ENCODE measurements at regions not wholly inside any gene's neighbourhood (a gene's known extent, or its start where the extent isn't known, plus 50 kb on each side); places are given as distances from the start of the nearest gene placed in this dataset.
A peak's percentile ranks its signal among the peaks of the same experiment; 100 is the strongest.

GRCh38 chr11:27184458-27185312 lies 144.1 kb downstream of the BBOX1 start:
- Histone ChIP-seq H2AFZ (replicated peaks; ENCODE audit: low read length, poor library complexity) (no peak overlapping the region), H3K9ac (ENCODE audit: low read depth, low read length) (no peak overlapping the region), H3K18ac (ENCODE audit: low read depth, low read length) (no peak overlapping the region), H2AK9ac (replicated peaks; ENCODE audit: low read depth, low read length, poor library complexity) (no peak overlapping the region), H4K91ac (ENCODE audit: insufficient read depth, low read depth, low read length) (no peak overlapping the region), H3K27ac (ENCODE audit: insufficient read depth, low read length) (no peak overlapping the region), H3K9me1 (ENCODE audit: insufficient read depth, low read length) (no peaks in the 10 kb centered on the region), H3K27me3 (ENCODE audit: control insufficient read depth, insufficient read depth, low read length) (peaks cover 27% of the 10 kb centered on the region), H3K79me1 (ENCODE audit: low read depth in 1 of 2, low read length in 2 of 2) (no peaks in the 10 kb centered on the region), H2BK5ac (ENCODE audit: low read depth, low read length, poor library complexity, severe bottlenecking) (no peak overlapping the region), H3K23ac (ENCODE audit: low read depth, low read length) (no peak overlapping the region), H3K14ac (replicated peaks; ENCODE audit: low read depth, low read length) (no peak overlapping the region), H2BK15ac (ENCODE audit: low read depth, low read length) (no peak overlapping the region), H3K56ac (ENCODE audit: extremely low read depth, insufficient read depth, low read length) (no peak overlapping the region), H2BK20ac (ENCODE audit: low read depth, low read length) (no peak overlapping the region), H4K8ac (ENCODE audit: low read depth in 2 of 2, low read length in 2 of 2) (no peak overlapping the region), H3K4ac (ENCODE audit: low read depth, low read length) (no peak overlapping the region), H3K9me3 (ENCODE audit: control insufficient read depth, insufficient read depth, low read length) (no peaks in the 10 kb centered on the region), H2AK5ac (ENCODE audit: low read depth, low read length) (no peak overlapping the region), H3K4me3 (ENCODE audit: insufficient read depth, low read depth, low read length) (no peak overlapping the region), H4K5ac (ENCODE audit: low read depth, low read length) (no peak overlapping the region), H2BK120ac (ENCODE audit: low read depth, low read length) (no peak overlapping the region), H3K4me2 (ENCODE audit: low read depth, low read length) (no peak overlapping the region), H3K36me3 (ENCODE audit: control insufficient read depth, insufficient read depth, low read length) (no peaks in the 10 kb centered on the region), H4K20me1 (ENCODE audit: insufficient read depth, low read length) (no peaks in the 10 kb centered on the region), H3K4me1 (ENCODE audit: control insufficient read depth, insufficient read depth, low read length) (no peaks in the 10 kb centered on the region)
- BruUV-seq (replicated peaks): no TSS peak
- ATAC-seq (ENCODE audit: low read depth) (no peak), DNase-seq (no peak)
- in situ Hi-C loops (cut with MboI; ENCODE audit: low sequenced_read_pairs) (loop anchor here (5.0 kb wide), 2 partner anchors 113 to 293 kb away; no protein-coding TSS in a partner anchor), dilution Hi-C loops (cut with HindIII; ENCODE audit: low sequenced_read_pairs, unreplicated experiment) (loop anchor here (25.0 kb wide), 1 partner anchor 303 kb away; no protein-coding TSS in a partner anchor), intact Hi-C loops (cut with micrococcal nuclease) (loop anchor here (1.0 kb wide), 2 partner anchors 112 to 302 kb away; no protein-coding TSS in a partner anchor)
- 0 out of 2 replicates have a peak, but pooled peaks have one; percentile 13 for TF ChIP-seq CEBPB (IDR thresholded peaks at IDR 0.05; ENCODE audit: low read depth, low read length)
- no peak for TF ChIP-seq NFE2L2 (IDR thresholded peaks at IDR 0.05; ENCODE audit: low read depth, low read length)
- no CpG with 5 or more reads among the region's 6 CpGs for WGBS, 2 experiments (ENCODE audit: extremely low coverage in 2 of 2, insufficient read length in 1 of 2)
- CTCF ChIA-PET: interaction anchor here (1.0 to 3.3 kb wide), 9 partner anchors 8 to 312 kb away, joined by 3 to 24 read pairs (median 3); no protein-coding TSS in a partner anchor
- POLR2A ChIA-PET (ENCODE audit: unreplicated experiment): interaction anchor here (1.0 kb wide), 1 partner anchor 301 kb away, joined by 4 read pairs; no protein-coding TSS in a partner anchor
